IMR-90 (cell line): ENCODE measurements at regions not wholly inside any gene's neighbourhood (a gene's known extent, or its start where the extent isn't known, plus 50 kb on each side); places are given as distances from the start of the nearest gene placed in this dataset.

ENCODE experiments used
- BHLHE40 ChIP-seq: fragments of 150-350 bp; IDR thresholded peaks from 2 replicates; pipeline ENCODE4 v1.6.1; 2016; ENCODE audit warnings: mild to moderate bottlenecking, low read depth, low read length
- CTCF ChIP-seq: conservative IDR thresholded peaks from 2 replicates; pipeline ENCODE4 v1.5.1; 2012; ENCODE audit warnings: mild to moderate bottlenecking, low read depth, low read length, improper control_type of control experiment
- FOS ChIP-seq: fragments of 150-350 bp; IDR thresholded peaks from 2 replicates; pipeline ENCODE4 v1.6.1; 2016; ENCODE audit warnings: low read depth, low read length
- MAZ ChIP-seq: IDR thresholded peaks from 2 replicates; pipeline ENCODE4 v1.6.1; 2012; ENCODE audit warnings: low read depth, mild to moderate bottlenecking, low read length, improper control_type of control experiment, moderate library complexity, borderline replicate concordance
- POLR2A ChIP-seq: IDR thresholded peaks from 2 replicates; pipeline ENCODE4 v1.6.1; 2012; ENCODE audit warnings: mild to moderate bottlenecking, low read depth, low read length
- RAD21 ChIP-seq: IDR thresholded peaks from 2 replicates; pipeline ENCODE4 v1.6.1; 2012; ENCODE audit warnings: low read length, improper control_type of control experiment
- SMC3 ChIP-seq: fragments of 150-350 bp; IDR thresholded peaks from 2 replicates; pipeline ENCODE4 v1.6.1; 2016; ENCODE audit warnings: low read depth, mild to moderate bottlenecking, antibody characterized with exemption, low read length, moderate library complexity
- USF2 ChIP-seq: fragments of 150-350 bp; IDR thresholded peaks from 2 replicates; pipeline ENCODE4 v1.6.1; 2017; ENCODE audit warnings: mild to moderate bottlenecking, antibody characterized with exemption, low read length, low read depth

GRCh38 chr2:158879229-158879903 is 84.2 kb downstream of the DAPL1 start:
- TF ChIP-seq CTCF, result no peak
- TF ChIP-seq RAD21, result no peak
- TF ChIP-seq BHLHE40, result no peak
- TF ChIP-seq FOS, result no peak
- TF ChIP-seq POLR2A, result no peak
- TF ChIP-seq USF2, result no peak
- TF ChIP-seq MAZ, result no peak
- no peak for TF ChIP-seq SMC3
